Neutrophil (primary cell): ENCODE measurements at regions not wholly inside any gene's neighbourhood (a gene's known extent, or its start where the extent isn't known, plus 50 kb on each side); places are given as distances from the start of the nearest gene placed in this dataset.

Experiments
- H3K27ac ChIP-seq: fragments of 200-600 bp; sonication (generic); 2 replicates; pipeline ENCODE4 v1.5.1; 2016; ENCODE audit warnings: mild to moderate bottlenecking, moderate library complexity
- H3K27me3 ChIP-seq: fragments of 200-600 bp; sonication (generic); 2 replicates; pipeline ENCODE4 v1.6.0; 2016; ENCODE audit warnings: mild to moderate bottlenecking
- H3K36me3 ChIP-seq: fragments of 200-600 bp; sonication (generic); 2 replicates; pipeline ENCODE4 v1.5.1; 2017
- H3K4me1 ChIP-seq, 2 experiments: fragments of 200-600 bp in 1 of 2; sonication (generic) in 1 of 2; 1 replicate in 1 of 2; 2 replicates in 1 of 2; pipeline versions ENCODE4 v1.5.1 to v1.6.1; 2013 to 2016; ENCODE audit warnings: low read depth in 1 of 2, low read length in 1 of 2, mild to moderate bottlenecking in 1 of 2, moderate library complexity in 1 of 2; ENCODE audit not compliant: control insufficient read depth in 1 of 2, insufficient read depth in 1 of 2
- H3K4me3 ChIP-seq, 2 experiments: fragments of 200-600 bp in 1 of 2; sonication (generic) in 1 of 2; 1 replicate in 1 of 2; 2 replicates in 1 of 2; pipeline ENCODE4 v1.5.1; 2013 to 2016; ENCODE audit warnings: low read depth in 1 of 2, low read length in 1 of 2, mild to moderate bottlenecking in 1 of 2, moderate library complexity in 1 of 2
- H3K9me3 ChIP-seq: fragments of 200-600 bp; sonication (generic); 2 replicates; pipeline ENCODE4 v1.5.1; 2016
- CTCF ChIP-seq: fragments of 200-600 bp; sonication (generic); IDR thresholded peaks from 2 replicates; pipeline ENCODE4 v1.5.1; 2016; ENCODE audit warnings: antibody characterized with exemption

GRCh38 chr2:83015035-83015715 lies 1443.9 kb downstream of the SUCLG1 start:
- no peak for TF ChIP-seq CTCF
- Histone ChIP-seq H3K4me3 (no peak overlapping the region), H3K27me3 (no peaks in the 10 kb centered on the region), H3K27ac (no peak overlapping the region), H3K36me3 (no peaks in the 10 kb centered on the region), H3K9me3 (no peaks in the 10 kb centered on the region), H3K4me1 (no peaks in the 10 kb centered on the region)

- H3K4me1 ChIP-seq, result no peaks in the 10 kb centered on the region
- no peaks in the 10 kb centered on the region for H3K36me3 ChIP-seq
- H3K9me3 ChIP-seq, result no peaks in the 10 kb centered on the region
- no peak overlapping the region for H3K4me3 ChIP-seq
- no peak for TF ChIP-seq CTCF
- no peak overlapping the region for H3K27ac ChIP-seq
- no peaks in the 10 kb centered on the region for H3K27me3 ChIP-seq
Observed at GRCh38 chr2:83014462-83014861, 1444.6 kb downstream of the SUCLG1 start.

- no peak overlapping the region for H3K27ac ChIP-seq
- H3K27me3 ChIP-seq, result no peaks in the 10 kb centered on the region
- no peak overlapping the region for H3K4me3 ChIP-seq
- no peaks in the 10 kb centered on the region for H3K36me3 ChIP-seq
- no peaks in the 10 kb centered on the region for H3K9me3 ChIP-seq
- TF ChIP-seq CTCF, result no peak
- no peaks in the 10 kb centered on the region for H3K4me1 ChIP-seq
Observed at GRCh38 chr2:83006961-83007360, 1452.1 kb downstream of the SUCLG1 start.

- Histone ChIP-seq H3K4me1 (no peaks in the 10 kb centered on the region), H3K27ac (no peak overlapping the region), H3K36me3 (no peaks in the 10 kb centered on the region), H3K9me3 (no peaks in the 10 kb centered on the region), H3K27me3 (no peaks in the 10 kb centered on the region), H3K4me3 (no peak overlapping the region)
- no peak for TF ChIP-seq CTCF
Observed at GRCh38 chr2:83003555-83003954, 1455.5 kb downstream of the SUCLG1 start.

GRCh38 chr2:83002706-83003105 lies 1456.4 kb downstream of the SUCLG1 start:
- H3K9me3 ChIP-seq, result no peaks in the 10 kb centered on the region
- TF ChIP-seq CTCF, result no peak

More at GRCh38 chr2:83002706-83003105, 1456.4 kb downstream of the SUCLG1 start:
- H3K27ac ChIP-seq, result no peak overlapping the region
- H3K36me3 ChIP-seq, result no peaks in the 10 kb centered on the region
- no peaks in the 10 kb centered on the region for H3K27me3 ChIP-seq
- H3K4me3 ChIP-seq, result no peak overlapping the region
- no peaks in the 10 kb centered on the region for H3K4me1 ChIP-seq
